CD4-positive, alpha-beta T cell treated with Interleukin-10 for 1 hour (primary cell): ENCODE measurements at regions not wholly inside any gene's neighbourhood (a gene's known extent, or its start where the extent isn't known, plus 50 kb on each side); places are given as distances from the start of the nearest gene placed in this dataset.

Experiments used
- DNase-seq: peaks from one replicate; pipeline ENCODE4 v3.0.0-alpha.2; 2020

GRCh38 chr14:85793533-85793932 lies 263.6 kb downstream of the FLRT2 start:
- DNase-seq = no peak

DNA sequence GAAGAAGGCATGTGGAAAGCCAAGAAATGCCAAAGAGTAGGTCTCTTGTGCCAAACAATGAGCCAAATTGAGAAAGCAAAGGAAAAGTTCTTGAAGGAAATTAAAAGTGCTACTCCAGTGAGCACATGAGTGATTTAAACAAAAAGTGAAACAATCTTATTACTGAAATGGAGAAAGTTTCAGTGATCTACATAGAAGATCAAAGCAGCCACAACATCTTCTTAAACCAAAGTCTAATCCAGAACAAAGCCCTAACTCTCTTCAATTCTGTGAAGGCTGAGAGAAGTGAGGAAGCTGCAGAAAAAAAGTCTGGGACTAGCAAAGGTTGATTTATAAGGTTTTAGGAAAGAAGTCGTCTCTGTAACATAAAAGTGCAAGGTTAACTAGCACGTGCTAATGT lies 259.6 kb downstream of the FLRT2 start:
- DNase-seq = no peak

DNA sequence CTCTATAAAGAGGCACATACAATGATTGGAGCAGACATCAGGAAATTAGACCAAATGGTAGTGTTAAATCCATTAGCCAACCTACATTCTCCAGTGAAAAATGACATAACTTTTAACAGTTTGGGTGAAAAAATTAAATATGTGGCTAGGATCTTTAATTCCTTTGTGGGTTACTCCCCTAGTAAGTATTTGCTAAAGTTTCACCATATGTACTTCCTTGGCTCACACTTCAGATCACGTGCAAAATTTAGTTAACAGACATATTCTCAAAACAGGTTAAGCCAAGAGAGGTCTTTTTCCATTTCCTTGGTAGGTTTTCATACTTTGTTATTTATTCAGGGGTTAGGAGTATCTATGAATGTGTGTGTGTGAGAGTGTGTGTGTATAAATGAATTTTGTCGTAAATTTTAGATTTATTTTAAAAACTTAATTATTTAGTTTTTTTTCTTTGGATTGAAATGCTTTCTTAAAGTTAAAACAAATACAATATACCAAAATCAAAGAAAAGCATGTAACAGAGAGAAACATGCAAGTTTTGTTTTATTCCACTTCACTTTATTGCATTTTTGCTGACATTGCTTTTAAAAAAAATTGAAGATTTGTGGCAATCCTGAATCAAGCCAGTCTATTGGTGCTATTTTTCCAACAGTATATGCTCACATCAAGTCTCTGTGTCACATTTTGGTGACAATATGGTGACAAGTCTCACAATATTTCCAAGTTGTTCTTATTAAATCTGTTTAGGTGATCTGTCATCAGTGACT lies 258.7 kb downstream of the FLRT2 start:
- no peak for DNase-seq

DNA sequence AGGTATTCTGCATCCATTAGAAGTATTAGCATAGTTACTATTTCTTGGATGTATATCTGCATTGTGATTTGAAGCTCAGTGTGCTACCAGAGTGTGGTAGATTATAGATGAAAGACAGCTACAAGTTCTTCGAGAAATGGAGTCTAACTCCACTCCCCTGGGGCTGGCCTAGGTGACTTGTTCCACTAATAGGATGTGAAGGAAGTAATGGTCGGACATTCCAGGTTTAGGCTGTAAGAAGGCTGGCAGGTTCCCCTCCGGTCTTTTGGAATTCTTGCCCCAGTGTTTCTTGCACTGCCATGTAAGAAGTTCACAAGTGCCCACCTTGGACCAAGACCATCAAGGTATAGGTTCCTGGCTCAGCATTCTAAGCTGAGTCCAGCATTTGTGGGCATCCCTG lies 236.4 kb downstream of the FLRT2 start:
- no peak for DNase-seq

DNA sequence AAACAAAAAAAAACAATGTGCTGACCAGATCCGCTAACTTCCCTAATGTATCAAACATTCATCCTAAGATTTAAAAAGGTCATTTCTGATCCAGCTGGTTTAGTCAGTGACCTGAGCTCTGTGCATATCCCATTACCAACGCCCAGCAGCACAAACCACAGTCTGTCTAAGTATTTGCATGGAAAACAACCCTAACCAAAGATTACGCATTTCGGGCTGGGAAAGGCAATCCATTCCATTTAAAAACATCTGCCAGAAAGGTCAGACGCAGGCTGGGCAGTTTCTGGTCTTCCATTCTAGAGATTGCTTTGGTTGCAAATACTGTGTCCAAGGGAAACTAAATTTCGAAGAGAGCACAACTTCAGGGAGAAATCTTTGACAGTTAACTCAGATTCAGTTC lies 234.9 kb downstream of the FLRT2 start:
- DNase-seq = no peak

GRCh38 chr14:85762526-85762925 lies 232.6 kb downstream of the FLRT2 start:
- DNase-seq = no peak

- DNase-seq = no peak
Measured at GRCh38 chr14:85752175-85752574, 222.2 kb downstream of the FLRT2 start.

DNA sequence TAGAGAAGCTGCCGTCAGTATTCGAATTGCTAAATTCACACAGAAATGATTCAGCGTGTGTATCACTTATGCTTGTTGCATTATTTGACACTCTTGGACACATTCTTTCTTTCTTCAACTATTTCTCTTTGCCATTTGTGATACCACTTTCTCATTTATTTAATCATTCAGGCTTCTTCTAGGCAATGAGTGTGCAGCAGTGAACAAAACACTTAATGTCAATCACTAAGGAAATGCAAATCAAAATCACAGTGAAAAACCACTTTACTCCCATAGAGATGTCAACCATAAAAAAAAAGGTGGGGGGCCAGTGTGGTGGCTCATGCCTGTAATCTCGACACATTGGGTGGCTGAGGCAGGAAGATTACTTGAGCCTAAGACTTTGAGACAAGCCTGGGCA lies 214.6 kb downstream of the FLRT2 start:
- DNase-seq = no peak

DNA sequence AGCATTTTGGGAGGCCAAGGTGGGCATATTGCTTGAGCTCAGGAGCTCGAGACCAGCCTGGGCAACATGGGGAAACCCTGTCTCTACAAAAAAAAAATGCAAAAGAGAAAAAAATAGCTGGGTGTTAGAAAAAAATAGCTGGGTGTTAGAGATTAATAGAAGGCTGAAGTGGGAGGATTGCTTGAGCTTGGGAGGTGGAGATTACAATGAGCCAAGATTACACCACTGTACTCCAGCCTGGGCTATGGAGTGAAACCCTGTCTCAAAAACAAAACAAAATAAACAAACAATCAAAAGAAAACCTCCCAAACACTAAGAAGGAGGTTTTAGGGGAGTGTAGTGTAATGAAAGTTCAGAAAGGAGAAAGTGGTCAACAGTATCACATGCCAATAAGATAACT lies 202.1 kb downstream of the FLRT2 start:
- no peak for DNase-seq

DNA sequence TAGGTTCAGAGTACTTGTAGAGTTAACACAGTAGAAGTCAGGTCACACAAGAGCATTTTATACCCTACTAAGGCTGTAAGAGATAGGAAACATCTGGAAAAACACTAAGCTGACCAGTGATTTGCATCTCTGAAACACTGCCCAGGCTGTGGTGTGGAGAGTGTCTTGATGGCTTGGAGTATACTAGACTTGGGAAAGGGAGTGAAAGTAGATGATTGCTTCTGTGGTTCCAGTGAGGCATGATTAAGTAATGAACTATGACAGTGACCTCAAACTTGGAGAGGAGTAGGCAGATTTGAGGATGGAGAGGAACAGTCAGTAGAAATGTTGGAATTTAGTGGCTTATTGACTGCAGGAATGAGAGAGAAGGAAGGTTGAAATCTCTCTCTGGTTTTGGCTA lies 201.2 kb downstream of the FLRT2 start:
- DNase-seq = no peak

DNA sequence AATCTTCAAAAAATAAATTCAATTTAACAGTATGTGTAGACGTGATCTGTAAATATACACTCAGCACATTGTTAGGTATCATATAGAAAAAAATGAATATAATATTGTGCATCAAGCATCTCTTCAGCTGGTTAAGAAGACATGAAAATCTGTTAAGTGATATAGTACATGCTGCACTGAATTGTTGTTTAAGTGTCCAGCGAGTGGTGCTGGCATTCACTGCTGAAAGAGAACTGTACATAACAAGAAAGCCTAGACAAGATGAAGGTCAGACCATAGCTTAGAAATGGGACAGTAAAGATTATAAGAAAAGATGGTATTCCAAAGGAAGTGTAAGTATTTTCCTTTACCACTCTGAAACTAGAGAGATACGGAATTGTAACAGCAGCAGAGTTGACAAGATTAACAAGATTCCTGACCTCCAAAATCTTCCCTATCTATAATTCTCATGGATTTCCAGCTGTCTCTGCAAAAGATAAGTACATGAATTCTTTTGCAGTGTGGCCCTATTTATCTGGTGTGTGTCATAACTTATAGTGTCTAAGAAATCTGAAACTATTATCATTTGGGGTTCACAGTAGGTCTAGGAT lies 198.6 kb downstream of the FLRT2 start:
- DNase-seq = no peak

- no peak for DNase-seq
Measured at GRCh38 chr14:85714069-85714468, 184.1 kb downstream of the FLRT2 start.

- DNase-seq = no peak
Measured at GRCh38 chr14:85711620-85712019, 181.7 kb downstream of the FLRT2 start.
